B cell (primary cell): ENCODE measurements at regions not wholly inside any gene's neighbourhood (a gene's known extent, or its start where the extent isn't known, plus 50 kb on each side); places are given as distances from the start of the nearest gene placed in this dataset.

Source experiments
- ATAC-seq: fragments of 200-7000 bp; cut with Tn5 transposase; one replicate; pipeline ENCODE4 v1.10.0; 2021; ENCODE audit warnings: low read depth, mild to moderate bottlenecking, moderate number of reproducible peaks, moderate library complexity
- CTCF ChIA-PET: fragments of 350-600 bp; sonication (Branson Sonifier 250); formaldehyde crosslinking; loops from one replicate; lab custom pipeline; 2021; ENCODE audit warnings: antibody characterized with exemption, inconsistent platforms; lab: Charles Lee
- POLR2A ChIA-PET: fragments of 350-600 bp; sonication (Branson Sonifier 250); formaldehyde crosslinking; loops from one replicate; lab custom pipeline; 2021; ENCODE audit warnings: antibody characterized with exemption; lab: Charles Lee
- DNase-seq: peaks from one replicate; pipeline ENCODE4 v3.0.0; 2013
- H2AFZ ChIP-seq: 2 replicates; pipeline ENCODE4 v1.6.1; 2012; ENCODE audit warnings: mild to moderate bottlenecking, low read depth, low read length; ENCODE audit not compliant: insufficient read depth, poor library complexity, severe bottlenecking
- H3K27ac ChIP-seq, 2 donors: 1 replicate in 1 of 2; 2 replicates in 1 of 2; pipeline ENCODE4 v1.5.1; 2012 to 2013; ENCODE audit warnings: low read length in 2 of 2, mild to moderate bottlenecking in 2 of 2, moderate library complexity in 1 of 2
- H3K27me3 ChIP-seq, 4 experiments: fragments of 200-600 bp in 1 of 4; sonication (generic) in 1 of 4; replicated peaks in 1 of 4; 1 replicate in 2 of 4; 2 replicates in 2 of 4; pipeline versions ENCODE4 v1.6.1 to v1.7.0; 2013 to 2016; ENCODE audit warnings: low read length in 3 of 4, mild to moderate bottlenecking in 2 of 4, mixed read lengths in 1 of 4, moderate library complexity in 1 of 4; ENCODE audit not compliant: insufficient read depth in 4 of 4, control insufficient read depth in 3 of 4; ENCODE audit errors: control extremely low read depth in 1 of 4
- H3K36me3 ChIP-seq, 2 experiments: replicated peaks in 1 of 2; 1 replicate in 1 of 2; 2 replicates in 1 of 2; pipeline versions ENCODE4 v1.6.1 to v1.7.1; 2013; ENCODE audit warnings: low read length in 1 of 2; ENCODE audit not compliant: insufficient read depth in 2 of 2, control insufficient read depth in 1 of 2; ENCODE audit errors: control extremely low read depth in 1 of 2, extremely low read depth in 1 of 2
- H3K4me1 ChIP-seq, 2 donors: fragments of 200-600 bp in 1 of 2; sonication (generic) in 1 of 2; 1 replicate in 1 of 2; 2 replicates in 1 of 2; pipeline versions ENCODE4 v1.5.1 to v1.6.1; 2013 to 2017; ENCODE audit warnings: low read length in 2 of 2; ENCODE audit not compliant: control insufficient read depth in 2 of 2, insufficient read depth in 2 of 2
- H3K4me2 ChIP-seq: replicated peaks from 2 replicates; pipeline ENCODE3; 2012; ENCODE audit warnings: mild to moderate bottlenecking, low read depth, low read length; ENCODE audit not compliant: poor library complexity, severe bottlenecking
- H3K4me3 ChIP-seq, 5 experiments: fragments of 200-600 bp in 1 of 5; sonication (generic) in 1 of 5; 1 replicate in 3 of 5; 2 replicates in 2 of 5; pipeline versions ENCODE4 v1.5.1 to v1.7.0; 2011 to 2016; ENCODE audit warnings: low read length in 4 of 5, mild to moderate bottlenecking in 4 of 5, low read depth in 2 of 5, control low read depth in 1 of 5, moderate library complexity in 1 of 5; ENCODE audit not compliant: insufficient read depth in 1 of 5; ENCODE audit errors: control extremely low read depth in 1 of 5, extremely low read depth in 1 of 5
- H3K79me2 ChIP-seq: fragments of 200-600 bp; sonication (generic); one replicate; pipeline ENCODE4 v1.6.0; 2016; ENCODE audit warnings: low read length; ENCODE audit not compliant: control insufficient read depth, insufficient read depth
- H3K9ac ChIP-seq: fragments of 200-600 bp; sonication (generic); 2 replicates; pipeline ENCODE4 v1.6.1; 2017; ENCODE audit warnings: mild to moderate bottlenecking, low read length, moderate library complexity
- H3K9me3 ChIP-seq, 3 donors: one replicate each; pipeline versions ENCODE4 v1.6.1 to v1.7.1; 2013; ENCODE audit warnings: low read length in 2 of 3; ENCODE audit not compliant: control insufficient read depth in 2 of 3, insufficient read depth in 1 of 3; ENCODE audit errors: control extremely low read depth in 1 of 3
- H4K20me1 ChIP-seq: 2 replicates; pipeline ENCODE4 v1.6.0; 2012; ENCODE audit warnings: mild to moderate bottlenecking, low read length; ENCODE audit not compliant: insufficient read depth, control insufficient read depth, poor library complexity, severe bottlenecking
- H3K27ac Mint-ChIP-seq: one replicate; pipeline ENCODE4 v1.8.0; 2021; ENCODE audit warnings: mixed read lengths
- H3K27me3 Mint-ChIP-seq: one replicate; pipeline ENCODE4 v1.8.0; 2021; ENCODE audit warnings: mixed read lengths
- H3K4me1 Mint-ChIP-seq: one replicate; pipeline ENCODE4 v1.8.0; 2021; ENCODE audit warnings: mixed read lengths
- H3K4me3 Mint-ChIP-seq: one replicate; pipeline ENCODE4 v1.8.0; 2021; ENCODE audit warnings: mixed read lengths
- H3K9me3 Mint-ChIP-seq: one replicate; pipeline ENCODE4 v1.8.0; 2022; ENCODE audit warnings: mixed read lengths; ENCODE audit not compliant: insufficient read depth
- CTCF ChIP-seq: fragments of 200-600 bp; IDR thresholded peaks from one replicate; pipeline ENCODE4 v1.8.0; 2022; ENCODE audit warnings: antibody characterized with exemption, mild to moderate bottlenecking
- EZH2 ChIP-seq: IDR thresholded peaks from 2 replicates; pipeline ENCODE4 v1.6.1; 2012; ENCODE audit warnings: borderline replicate concordance, low read depth, mild to moderate bottlenecking, moderate library complexity, low read length; ENCODE audit not compliant: insufficient read depth, poor library complexity, severe bottlenecking
- WGBS: methylation state at CpG from one replicate; pipeline ENCODE4 v1.1.5; 2013; ENCODE audit warnings: missing lambda C conversion rate; ENCODE audit not compliant: insufficient coverage; 5-methylcytosine and 5-hydroxymethylcytosine counted together
- intact Hi-C: fragments of 100-400 bp; cut with micrococcal nuclease; formaldehyde crosslinking; loops from one replicate; pipeline ENCODE4 v1.10.0; 2022

- no peak overlapping the region for H3K4me3 ChIP-seq
- H3K9ac ChIP-seq, result no peak overlapping the region
- no peak overlapping the region for H3K4me3 Mint-ChIP-seq
- H3K27ac ChIP-seq, result no peak overlapping the region
- no peaks in the 10 kb centered on the region for H3K27me3 ChIP-seq
- H3K27ac Mint-ChIP-seq, result no peak overlapping the region
- peaks cover 5% of the 10 kb centered on the region for H3K27me3 Mint-ChIP-seq
- no peaks in the 10 kb centered on the region for H4K20me1 ChIP-seq
- H3K36me3 ChIP-seq, result no peaks in the 10 kb centered on the region
- H3K4me1 Mint-ChIP-seq, result no peaks in the 10 kb centered on the region
- TF ChIP-seq EZH2, result no peak
- TF ChIP-seq CTCF, result no peak
- H3K9me3 Mint-ChIP-seq, result no peaks in the 10 kb centered on the region
- H3K79me2 ChIP-seq, result no peaks in the 10 kb centered on the region
- no peak overlapping the region for H2AFZ ChIP-seq
- WGBS, result 100% methylated on average over 3 of the region's 3 CpGs
- intact Hi-C loops, result no loop called here
- no peak overlapping the region for H3K4me2 ChIP-seq
- ChIA-PET POLR2A (no interaction called here), CTCF (no interaction called here)
- DNase-seq (no peak), ATAC-seq (no peak)
- no peaks in the 10 kb centered on the region for H3K9me3 ChIP-seq
- no peaks in the 10 kb centered on the region for H3K4me1 ChIP-seq
Measured at GRCh38 chr13:73623281-73623680, 510.9 kb downstream of the KLF12 start.

DNA sequence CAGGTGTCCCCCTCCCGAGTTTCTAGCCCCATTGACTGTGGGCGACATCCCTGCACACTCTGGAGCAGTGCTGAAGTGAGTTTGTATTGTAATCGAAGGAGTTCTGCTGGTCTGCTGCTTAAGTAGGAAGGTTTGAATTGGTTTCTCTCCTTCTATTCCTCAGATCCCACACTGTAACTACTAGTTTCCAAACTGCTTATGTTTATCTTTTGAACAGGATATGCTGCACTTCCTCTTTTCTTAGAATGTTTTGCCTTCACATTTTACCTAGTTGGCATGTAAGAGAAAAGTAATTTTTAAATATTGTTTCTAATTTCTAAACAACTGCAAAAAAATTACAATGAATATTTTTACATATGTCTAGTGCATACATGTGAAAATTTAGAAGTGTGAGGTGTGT is 511.8 kb downstream of the KLF12 start:
- H3K4me1 ChIP-seq, result no peaks in the 10 kb centered on the region
- CTCF ChIA-PET, result no interaction called here

More for the DNA sequence above, 511.8 kb downstream of the KLF12 start:
- intact Hi-C loops, result no loop called here
- Histone ChIP-seq H3K4me3 (no peak overlapping the region), H3K27ac (no peak overlapping the region), H2AFZ (no peak overlapping the region), H4K20me1 (no peaks in the 10 kb centered on the region), H3K9me3 (no peaks in the 10 kb centered on the region), H3K79me2 (no peaks in the 10 kb centered on the region), H3K27me3 (no peaks in the 10 kb centered on the region), H3K9ac (no peak overlapping the region), H3K36me3 (no peaks in the 10 kb centered on the region), H3K4me2 (no peak overlapping the region)
- H3K4me1 Mint-ChIP-seq, result no peaks in the 10 kb centered on the region
- ATAC-seq, result no peak
- H3K9me3 Mint-ChIP-seq, result no peaks in the 10 kb centered on the region
- DNase-seq, result no peak
- H3K27me3 Mint-ChIP-seq, result peaks cover 9% of the 10 kb centered on the region
- TF ChIP-seq CTCF (no peak), EZH2 (no peak)
- WGBS, result no CpG with 5 or more reads among the region's 3 CpGs
- no peak overlapping the region for H3K27ac Mint-ChIP-seq
- no peak overlapping the region for H3K4me3 Mint-ChIP-seq
- POLR2A ChIA-PET, result no interaction called here
